Transverse colon (tissue), 4 donors: ENCODE measurements at regions not wholly inside any gene's neighbourhood (a gene's known extent, or its start where the extent isn't known, plus 50 kb on each side); places are given as distances from the start of the nearest gene placed in this dataset.

Experiments
- DNase-seq: peaks from one replicate; pipeline ENCODE4 v3.0.0-alpha.2; 2019
- H3K27ac ChIP-seq, 4 donors: fragments of 200-600 bp; sonication (generic); 2 replicates each; pipeline ENCODE4 v1.5.1; 2016 to 2018; ENCODE audit warnings: inconsistent platforms in 4 of 4
- H3K27me3 ChIP-seq: fragments of 200-600 bp; sonication (generic); 2 replicates; pipeline ENCODE4 v1.5.1; 2017; ENCODE audit warnings: inconsistent platforms
- H3K36me3 ChIP-seq, 4 donors: fragments of 200-600 bp; sonication (generic); 2 replicates each; pipeline ENCODE4 v1.5.1; 2017 to 2019; ENCODE audit warnings: inconsistent platforms in 4 of 4
- H3K4me1 ChIP-seq, 4 donors: fragments of 200-600 bp; sonication (generic); 2 replicates each; pipeline ENCODE4 v1.5.1; 2017 to 2020; ENCODE audit warnings: inconsistent platforms in 4 of 4
- H3K4me3 ChIP-seq, 4 donors: fragments of 200-600 bp; sonication (generic); 1 replicate in 1 of 4; 2 replicates in 3 of 4; pipeline versions ENCODE4 v1.5.1 to v1.6.1; 2017 to 2019; ENCODE audit warnings: inconsistent platforms in 4 of 4
- H3K9me3 ChIP-seq, 2 donors: fragments of 200-600 bp; sonication (generic); 2 replicates each; pipeline ENCODE4 v1.5.1; 2017 to 2019; ENCODE audit warnings: inconsistent platforms in 2 of 2
- CTCF ChIP-seq, 5 experiments: fragments of 200-600 bp in 3 of 5; fragments of 450-650 bp in 2 of 5; sonication (generic) in 3 of 5; IDR thresholded peaks; 1 replicate in 2 of 5; 2 replicates in 3 of 5; pipeline ENCODE4 v1.5.1; 2016 to 2017; ENCODE audit warnings: antibody characterized with exemption in 5 of 5, inconsistent platforms in 3 of 5, mild to moderate bottlenecking in 2 of 5, moderate library complexity in 1 of 5
- EP300 ChIP-seq: sonication (generic); formaldehyde crosslinking; IDR thresholded peaks from one replicate; pipeline ENCODE4 v1.6.1; 2017; ENCODE audit warnings: antibody characterized with exemption, low read depth
- POLR2A ChIP-seq: fragments of 450-650 bp; IDR thresholded peaks from one replicate; pipeline ENCODE4 v1.6.1; 2016; ENCODE audit warnings: antibody characterized with exemption, mild to moderate bottlenecking, moderate library complexity
- POLR2AphosphoS5 ChIP-seq, 3 donors: sonication (generic); formaldehyde crosslinking; IDR thresholded peaks; one replicate each; pipeline ENCODE4 v1.6.1; 2016; ENCODE audit warnings: antibody characterized with exemption in 3 of 3
- WGBS, 2 donors: methylation state at CpG; one replicate each; pipeline ENCODE4 v1.1.5; 2018; ENCODE audit warnings: low coverage in 1 of 2; 5-methylcytosine and 5-hydroxymethylcytosine counted together
- in situ Hi-C, 4 donors: fragments of 200-750 bp; cut with MboI; loops; one replicate each; pipeline versions ENCODE4 v1.15.0 to v1.15.1; 2017; ENCODE audit warnings: low sequenced_read_pairs in 3 of 4, low pct_ligation_motif_present in 1 of 4, low pct_unique_long_range_greater_than_20kb in 1 of 4
- intact Hi-C: fragments of 100-400 bp; cut with DNase I; formaldehyde crosslinking; loops from one replicate; pipeline ENCODE4 v1.15.1; 2023; ENCODE audit warnings: low total_unique reads

DNA sequence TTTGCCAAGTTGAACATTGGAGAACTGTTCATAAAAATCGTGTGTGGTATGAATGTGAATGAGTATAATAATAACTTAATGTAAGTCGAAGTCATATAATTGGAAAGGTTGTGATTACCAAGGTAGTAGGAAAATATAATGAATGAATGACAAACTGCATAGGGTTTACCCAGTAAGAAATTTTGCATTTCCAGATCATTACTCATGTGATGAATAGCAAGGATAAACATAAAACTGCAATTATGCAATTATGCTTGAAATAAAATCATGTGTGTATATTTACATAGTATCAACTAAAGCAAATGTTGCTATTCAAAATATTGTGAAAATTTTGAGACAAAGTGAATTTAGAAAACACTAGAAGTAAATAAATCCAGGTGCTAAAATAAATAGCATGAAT is 1108.7 kb upstream of the TMEFF2 start:
- no peaks in the 10 kb centered on the region for H3K9me3 ChIP-seq
- no peak for DNase-seq
- in situ Hi-C loops = no loop called here
- no peaks in the 10 kb centered on the region for H3K27me3 ChIP-seq
- H3K36me3 ChIP-seq = no peaks in the 10 kb centered on the region
- intact Hi-C loops = no loop called here
- no peak overlapping the region for H3K4me3 ChIP-seq
- TF ChIP-seq EP300 (no peak), CTCF (IDR thresholded peaks at IDR 0.05) (no peak), POLR2AphosphoS5 (IDR thresholded peaks at IDR 0.05) (no peak), POLR2A (no peak)
- no peak overlapping the region for H3K27ac ChIP-seq
- WGBS, 2 donors = 72 to 74% methylated on average over 2 of the region's 2 CpGs
- no peaks in the 10 kb centered on the region for H3K4me1 ChIP-seq

- 71 to 84% methylated on average over 1 of the region's 1 CpG for WGBS, 2 donors
- Histone ChIP-seq H3K4me1 (no peaks in the 10 kb centered on the region), H3K9me3 (no peaks in the 10 kb centered on the region), H3K36me3 (no peaks in the 10 kb centered on the region), H3K27ac (no peak overlapping the region), H3K27me3 (no peaks in the 10 kb centered on the region), H3K4me3 (no peak overlapping the region)
- in situ Hi-C loops (no loop called here), intact Hi-C loops (no loop called here)
- no peak for DNase-seq
- TF ChIP-seq EP300 (no peak), POLR2AphosphoS5 (IDR thresholded peaks at IDR 0.05) (no peak), CTCF (IDR thresholded peaks at IDR 0.05) (no peak), POLR2A (no peak)
These were observed 1099.6 kb upstream of the TMEFF2 start for GRCh38 chr2:193294371-193294770.

GRCh38 chr2:193279361-193279760 is 1084.6 kb upstream of the TMEFF2 start:
- in situ Hi-C loops = no loop called here
- H3K4me3 ChIP-seq = no peak overlapping the region
- no peaks in the 10 kb centered on the region for H3K27me3 ChIP-seq
- H3K27ac ChIP-seq = no peak overlapping the region
- H3K9me3 ChIP-seq = no peaks in the 10 kb centered on the region
- DNase-seq = no peak
- no peaks in the 10 kb centered on the region for H3K36me3 ChIP-seq
- H3K4me1 ChIP-seq = no peaks in the 10 kb centered on the region
- intact Hi-C loops = no loop called here
- 53 to 75% methylated on average over 2 of the region's 2 CpGs for WGBS, 2 donors
- no peak for TF ChIP-seq EP300
- TF ChIP-seq POLR2A = no peak

- no peaks in the 10 kb centered on the region for H3K9me3 ChIP-seq
- H3K4me1 ChIP-seq = no peaks in the 10 kb centered on the region
- H3K4me3 ChIP-seq = no peak overlapping the region
- WGBS, 2 donors = 81 to 84% methylated on average over 8 to 11 of the region's 11 CpGs
- no peak overlapping the region for H3K27ac ChIP-seq
- no peaks in the 10 kb centered on the region for H3K36me3 ChIP-seq
- DNase-seq = no peak
- in situ Hi-C loops = no loop called here
- no peaks in the 10 kb centered on the region for H3K27me3 ChIP-seq
- no peak for TF ChIP-seq EP300
- no peak for TF ChIP-seq POLR2A
- no peak for TF ChIP-seq CTCF (IDR thresholded peaks at IDR 0.05)
- TF ChIP-seq POLR2AphosphoS5 (IDR thresholded peaks at IDR 0.05) = no peak
- intact Hi-C loops = no loop called here
These were observed 1082.3 kb upstream of the TMEFF2 start for GRCh38 chr2:193276988-193277387.

- no peak overlapping the region for H3K27ac ChIP-seq
These were observed 1081.8 kb upstream of the TMEFF2 start for GRCh38 chr2:193276560-193276959.

More at GRCh38 chr2:193276560-193276959, 1081.8 kb upstream of the TMEFF2 start:
- TF ChIP-seq CTCF (IDR thresholded peaks at IDR 0.05) (no peak), POLR2AphosphoS5 (IDR thresholded peaks at IDR 0.05) (no peak), EP300 (no peak), POLR2A (no peak)
- no peak for DNase-seq
- Histone ChIP-seq H3K27me3 (no peaks in the 10 kb centered on the region), H3K4me1 (peaks cover 0 to 2% (median 0%) of the 10 kb centered on the region in 4 donors), H3K36me3 (no peaks in the 10 kb centered on the region), H3K4me3 (no peak overlapping the region), H3K9me3 (peaks cover 0 to under 1% of the 10 kb centered on the region in 2 donors)
- in situ Hi-C loops (no loop called here), intact Hi-C loops (no loop called here)
- 90 to 96% methylated on average over 4 to 16 of the region's 16 CpGs for WGBS, 2 donors
